ENCODE measurements at regions not wholly inside any gene's neighbourhood (a gene's known extent, or its start where the extent isn't known, plus 50 kb on each side); places are given as distances from the start of the nearest gene placed in this dataset.

- TF ChIP-seq, protein P1, sequence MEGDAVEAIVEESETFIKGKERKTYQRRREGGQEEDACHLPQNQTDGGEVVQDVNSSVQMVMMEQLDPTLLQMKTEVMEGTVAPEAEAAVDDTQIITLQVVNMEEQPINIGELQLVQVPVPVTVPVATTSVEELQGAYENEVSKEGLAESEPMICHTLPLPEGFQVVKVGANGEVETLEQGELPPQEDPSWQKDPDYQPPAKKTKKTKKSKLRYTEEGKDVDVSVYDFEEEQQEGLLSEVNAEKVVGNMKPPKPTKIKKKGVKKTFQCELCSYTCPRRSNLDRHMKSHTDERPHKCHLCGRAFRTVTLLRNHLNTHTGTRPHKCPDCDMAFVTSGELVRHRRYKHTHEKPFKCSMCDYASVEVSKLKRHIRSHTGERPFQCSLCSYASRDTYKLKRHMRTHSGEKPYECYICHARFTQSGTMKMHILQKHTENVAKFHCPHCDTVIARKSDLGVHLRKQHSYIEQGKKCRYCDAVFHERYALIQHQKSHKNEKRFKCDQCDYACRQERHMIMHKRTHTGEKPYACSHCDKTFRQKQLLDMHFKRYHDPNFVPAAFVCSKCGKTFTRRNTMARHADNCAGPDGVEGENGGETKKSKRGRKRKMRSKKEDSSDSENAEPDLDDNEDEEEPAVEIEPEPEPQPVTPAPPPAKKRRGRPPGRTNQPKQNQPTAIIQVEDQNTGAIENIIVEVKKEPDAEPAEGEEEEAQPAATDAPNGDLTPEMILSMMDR (IDR thresholded peaks at IDR 0.05; ENCODE audit: low read depth, low read length, missing control alignments): no peak
- no peaks in the 10 kb centered on the region for H3K27me3 ChIP-seq (replicated peaks)
- no peak overlapping the region for H3K4me3 ChIP-seq (ENCODE audit: low read depth, low read length)
- no peak overlapping the region for H3K27ac ChIP-seq
- DNase-seq: no peak
- in situ Hi-C loops (cut with HindIII; ENCODE audit: low pct_ligation_motif_present, low sequenced_read_pairs): no loop called here
- H3K36me3 ChIP-seq (replicated peaks): no peaks in the 10 kb centered on the region
Observed at GRCh38 chr2:163302141-163302540, 433.7 kb downstream of the FIGN start.

- Histone ChIP-seq H3K27ac (no peak overlapping the region), H3K27me3 (replicated peaks) (no peaks in the 10 kb centered on the region), H3K4me3 (ENCODE audit: low read depth, low read length) (no peak overlapping the region), H3K36me3 (replicated peaks) (no peaks in the 10 kb centered on the region)
- in situ Hi-C loops (cut with HindIII; ENCODE audit: low pct_ligation_motif_present, low sequenced_read_pairs): no loop called here
- TF ChIP-seq, protein P1 (IDR thresholded peaks at IDR 0.05; ENCODE audit: low read depth, low read length, missing control alignments): no peak
- DNase-seq: no peak
Observed at GRCh38 chr2:163291790-163292189, 444.0 kb downstream of the FIGN start.

DNA sequence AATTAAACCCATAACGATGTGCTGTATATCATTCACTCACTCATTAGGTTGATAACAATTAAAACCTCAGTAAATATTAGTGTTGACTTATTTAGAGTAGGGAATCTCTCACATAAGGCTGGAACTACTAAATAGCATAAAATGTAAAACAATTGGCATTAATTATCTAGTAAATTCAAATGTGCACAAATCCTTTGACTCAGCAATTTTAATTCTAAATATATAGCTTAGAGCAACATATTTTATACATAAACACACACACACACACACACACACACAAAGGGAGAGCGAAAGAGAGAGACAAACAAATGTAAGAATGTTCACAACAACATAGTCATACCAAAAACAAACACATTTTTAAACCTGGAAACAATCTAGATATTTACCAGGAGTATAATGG, 443.1 kb upstream of the KCNH7 start:
- Histone ChIP-seq H3K27me3 (replicated peaks) (no peaks in the 10 kb centered on the region), H3K27ac (no peak overlapping the region), H3K4me3 (ENCODE audit: low read depth, low read length) (no peak overlapping the region), H3K36me3 (replicated peaks) (no peaks in the 10 kb centered on the region)
- TF ChIP-seq, protein P1 (IDR thresholded peaks at IDR 0.05; ENCODE audit: low read depth, low read length, missing control alignments): no peak
- in situ Hi-C loops (cut with HindIII; ENCODE audit: low pct_ligation_motif_present, low sequenced_read_pairs): no loop called here
- DNase-seq: no peak

DNA sequence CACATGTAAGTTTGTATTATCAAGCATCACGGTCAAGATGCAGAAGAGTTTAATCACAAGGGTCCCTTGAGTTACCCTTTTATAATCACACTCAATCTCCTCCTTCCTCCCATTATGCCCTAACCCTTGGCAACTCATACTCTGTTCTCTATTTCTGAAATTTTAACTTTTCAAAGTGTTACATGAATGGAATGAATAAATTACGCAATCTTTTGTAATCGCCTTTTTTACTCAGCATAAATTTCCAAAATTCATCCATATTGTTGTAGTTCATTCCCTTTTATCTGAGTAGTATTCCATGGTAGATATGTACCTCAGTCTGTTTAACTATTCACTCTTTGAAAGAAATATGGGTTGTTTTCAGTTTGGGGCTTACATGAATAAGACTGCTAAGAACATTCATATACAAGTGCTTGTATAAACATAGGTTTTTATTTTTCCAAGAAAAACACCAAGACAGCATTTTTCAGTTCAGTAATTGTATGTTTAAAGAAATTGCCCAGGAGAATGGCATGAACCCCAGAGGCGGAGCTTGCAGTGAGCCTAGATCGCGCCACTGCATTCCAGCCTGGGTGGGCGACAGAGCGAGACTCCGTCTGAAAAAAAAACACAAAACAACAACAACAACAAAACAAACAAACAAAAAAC, 430.9 kb upstream of the KCNH7 start:
- Histone ChIP-seq H3K36me3 (replicated peaks) (no peaks in the 10 kb centered on the region), H3K27ac (no peak overlapping the region), H3K4me3 (ENCODE audit: low read depth, low read length) (no peak overlapping the region), H3K27me3 (replicated peaks) (no peaks in the 10 kb centered on the region)
- TF ChIP-seq, protein P1 (IDR thresholded peaks at IDR 0.05; ENCODE audit: low read depth, low read length, missing control alignments): no peak
- no peak for DNase-seq
- in situ Hi-C loops (cut with HindIII; ENCODE audit: low pct_ligation_motif_present, low sequenced_read_pairs): no loop called here

GRCh38 chr2:163266772-163267171, 428.2 kb upstream of the KCNH7 start:
- TF ChIP-seq, protein P1 (IDR thresholded peaks at IDR 0.05; ENCODE audit: low read depth, low read length, missing control alignments): no peak
- in situ Hi-C loops (cut with HindIII; ENCODE audit: low pct_ligation_motif_present, low sequenced_read_pairs): no loop called here
- Histone ChIP-seq H3K36me3 (replicated peaks) (no peaks in the 10 kb centered on the region), H3K27ac (no peak overlapping the region), H3K4me3 (ENCODE audit: low read depth, low read length) (no peak overlapping the region), H3K27me3 (replicated peaks) (no peaks in the 10 kb centered on the region)
- peak; percentile 91 for DNase-seq

DNA sequence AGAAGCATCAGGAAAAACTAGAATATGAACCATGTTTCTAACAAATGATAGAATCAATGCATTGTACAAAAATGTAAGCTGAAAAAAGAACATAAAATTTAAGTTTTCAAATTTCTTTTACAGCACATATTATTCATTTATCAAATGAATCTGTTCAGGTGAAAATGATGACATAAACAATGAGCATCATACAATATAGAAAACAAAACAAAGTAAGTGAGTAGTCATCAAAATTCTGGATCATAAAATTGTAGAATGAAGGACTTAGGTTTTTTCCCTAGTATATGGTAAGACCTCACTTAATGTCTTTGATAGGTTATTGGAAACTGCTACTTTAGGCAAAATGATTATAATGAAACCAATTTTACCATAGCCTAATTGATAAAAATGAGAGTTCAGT, 427.0 kb upstream of the KCNH7 start:
- no peak overlapping the region for H3K4me3 ChIP-seq (ENCODE audit: low read depth, low read length)
- H3K27me3 ChIP-seq (replicated peaks): no peaks in the 10 kb centered on the region
- H3K27ac ChIP-seq: no peak overlapping the region
- DNase-seq: no peak
- in situ Hi-C loops (cut with HindIII; ENCODE audit: low pct_ligation_motif_present, low sequenced_read_pairs): no loop called here
- TF ChIP-seq, protein P1 (IDR thresholded peaks at IDR 0.05; ENCODE audit: low read depth, low read length, missing control alignments): no peak
- no peaks in the 10 kb centered on the region for H3K36me3 ChIP-seq (replicated peaks)

Data from brain microvascular endothelial cell (primary cell).